ENCODE measurements at regions not wholly inside any gene's neighbourhood (a gene's known extent, or its start where the extent isn't known, plus 50 kb on each side); places are given as distances from the start of the nearest gene placed in this dataset.
A peak's percentile ranks its signal among the peaks of the same experiment; 100 is the strongest.
"Not testable (repeated sequence)": the region's sequence is repeated elsewhere in the genome, so short reads cannot be mapped to it uniquely, and the experiment has no call there.

- no peak for DNase-seq (ENCODE audit: low read depth)
- no peak overlapping the region for H3K4me3 ChIP-seq (ENCODE audit: low read depth, low read length)
- in situ Hi-C loops (cut with HindIII; ENCODE audit: low sequenced_read_pairs) = no loop called here
- TF ChIP-seq CTCF (IDR thresholded peaks at IDR 0.05; ENCODE audit: low read depth, low read length, missing control alignments) = no peak
These were observed 454.1 kb downstream of the PDGFC start for GRCh38 chr4:156517546-156517945.

GRCh38 chr4:156516698-156517097 is 454.9 kb downstream of the PDGFC start:
- no peak overlapping the region for H3K4me3 ChIP-seq (ENCODE audit: low read depth, low read length)
- TF ChIP-seq CTCF (IDR thresholded peaks at IDR 0.05; ENCODE audit: low read depth, low read length, missing control alignments) = no peak

GRCh38 chr4:156515295-156515694 is 456.3 kb downstream of the PDGFC start:
- H3K4me3 ChIP-seq (ENCODE audit: low read depth, low read length) = no peak overlapping the region
- in situ Hi-C loops (cut with HindIII; ENCODE audit: low sequenced_read_pairs) = no loop called here
- no peak for TF ChIP-seq CTCF (IDR thresholded peaks at IDR 0.05; ENCODE audit: low read depth, low read length, missing control alignments)
- DNase-seq (ENCODE audit: low read depth) = no peak

More at GRCh38 chr4:156516698-156517097, 454.9 kb downstream of the PDGFC start:
- DNase-seq (ENCODE audit: low read depth) = no peak
- in situ Hi-C loops (cut with HindIII; ENCODE audit: low sequenced_read_pairs) = no loop called here

- in situ Hi-C loops (cut with HindIII; ENCODE audit: low sequenced_read_pairs) = no loop called here
- TF ChIP-seq CTCF (IDR thresholded peaks at IDR 0.05; ENCODE audit: low read depth, low read length, missing control alignments) = no peak
These were observed 459.0 kb downstream of the PDGFC start for GRCh38 chr4:156512622-156513021.

GRCh38 chr4:156509921-156510320 is 461.7 kb downstream of the PDGFC start:
- H3K4me3 ChIP-seq (ENCODE audit: low read depth, low read length); in situ Hi-C loops (cut with HindIII; ENCODE audit: low sequenced_read_pairs); DNase-seq (ENCODE audit: low read depth): not testable (repeated sequence)

More at GRCh38 chr4:156512622-156513021, 459.0 kb downstream of the PDGFC start:
- peak; percentile 43 for DNase-seq (ENCODE audit: low read depth)
- no peak overlapping the region for H3K4me3 ChIP-seq (ENCODE audit: low read depth, low read length)

- no peak overlapping the region for H3K4me3 ChIP-seq (ENCODE audit: low read depth, low read length)
- TF ChIP-seq CTCF (IDR thresholded peaks at IDR 0.05; ENCODE audit: low read depth, low read length, missing control alignments) = no peak
- in situ Hi-C loops (cut with HindIII; ENCODE audit: low sequenced_read_pairs) = no loop called here
- no peak for DNase-seq (ENCODE audit: low read depth)
These were observed 466.2 kb downstream of the PDGFC start for GRCh38 chr4:156505341-156505955.

GRCh38 chr4:156503119-156503518 is 468.5 kb downstream of the PDGFC start:
- H3K4me3 ChIP-seq (ENCODE audit: low read depth, low read length) = no peak overlapping the region
- DNase-seq (ENCODE audit: low read depth) = no peak
- TF ChIP-seq CTCF (IDR thresholded peaks at IDR 0.05; ENCODE audit: low read depth, low read length, missing control alignments) = no peak
- in situ Hi-C loops (cut with HindIII; ENCODE audit: low sequenced_read_pairs) = no loop called here

Measured in astrocyte of the cerebellum (primary cell).